ENCODE measurements at regions not wholly inside any gene's neighbourhood (a gene's known extent, or its start where the extent isn't known, plus 50 kb on each side); places are given as distances from the start of the nearest gene placed in this dataset.

DNA sequence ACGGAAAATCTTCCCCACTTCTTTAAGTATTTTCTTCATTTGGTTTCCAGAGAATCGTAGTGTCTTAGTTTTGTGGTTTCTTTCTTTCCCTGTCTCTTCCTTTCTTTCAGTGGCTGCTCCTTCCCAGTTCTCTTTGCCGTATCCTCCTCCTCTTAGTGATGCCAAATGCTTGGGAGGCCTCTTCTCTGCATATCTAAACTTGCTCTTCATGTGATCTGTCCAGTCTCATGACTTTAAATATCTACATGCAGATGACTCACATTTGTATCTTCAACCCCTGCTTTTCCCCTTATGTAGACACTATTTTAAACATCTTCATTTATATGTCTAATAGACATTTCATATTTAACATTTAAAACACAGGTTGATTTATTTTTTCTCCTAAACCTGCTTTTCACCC is 149.2 kb downstream of the PTCSC3 start:
- TF ChIP-seq POLR2A (IDR thresholded peaks at IDR 0.05) (no peak), POLR2AphosphoS5 (IDR thresholded peaks at IDR 0.05) (no peak)
- TF ChIP-seq, protein P1, sequence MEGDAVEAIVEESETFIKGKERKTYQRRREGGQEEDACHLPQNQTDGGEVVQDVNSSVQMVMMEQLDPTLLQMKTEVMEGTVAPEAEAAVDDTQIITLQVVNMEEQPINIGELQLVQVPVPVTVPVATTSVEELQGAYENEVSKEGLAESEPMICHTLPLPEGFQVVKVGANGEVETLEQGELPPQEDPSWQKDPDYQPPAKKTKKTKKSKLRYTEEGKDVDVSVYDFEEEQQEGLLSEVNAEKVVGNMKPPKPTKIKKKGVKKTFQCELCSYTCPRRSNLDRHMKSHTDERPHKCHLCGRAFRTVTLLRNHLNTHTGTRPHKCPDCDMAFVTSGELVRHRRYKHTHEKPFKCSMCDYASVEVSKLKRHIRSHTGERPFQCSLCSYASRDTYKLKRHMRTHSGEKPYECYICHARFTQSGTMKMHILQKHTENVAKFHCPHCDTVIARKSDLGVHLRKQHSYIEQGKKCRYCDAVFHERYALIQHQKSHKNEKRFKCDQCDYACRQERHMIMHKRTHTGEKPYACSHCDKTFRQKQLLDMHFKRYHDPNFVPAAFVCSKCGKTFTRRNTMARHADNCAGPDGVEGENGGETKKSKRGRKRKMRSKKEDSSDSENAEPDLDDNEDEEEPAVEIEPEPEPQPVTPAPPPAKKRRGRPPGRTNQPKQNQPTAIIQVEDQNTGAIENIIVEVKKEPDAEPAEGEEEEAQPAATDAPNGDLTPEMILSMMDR (IDR thresholded peaks at IDR 0.05): no peak
- intact Hi-C loops (cut with DNase I; ENCODE audit: low total_unique reads): no loop called here
- H3K4me1 ChIP-seq: no peaks in the 10 kb centered on the region
- H3K36me3 ChIP-seq: no peaks in the 10 kb centered on the region
- H3K4me3 ChIP-seq: no peak overlapping the region
- H3K27me3 ChIP-seq: no peaks in the 10 kb centered on the region
- no peak overlapping the region for H3K27ac ChIP-seq
- no peaks in the 10 kb centered on the region for H3K9me3 ChIP-seq
- no peak for DNase-seq (ENCODE audit: low spot score in 2 of 2)

DNA sequence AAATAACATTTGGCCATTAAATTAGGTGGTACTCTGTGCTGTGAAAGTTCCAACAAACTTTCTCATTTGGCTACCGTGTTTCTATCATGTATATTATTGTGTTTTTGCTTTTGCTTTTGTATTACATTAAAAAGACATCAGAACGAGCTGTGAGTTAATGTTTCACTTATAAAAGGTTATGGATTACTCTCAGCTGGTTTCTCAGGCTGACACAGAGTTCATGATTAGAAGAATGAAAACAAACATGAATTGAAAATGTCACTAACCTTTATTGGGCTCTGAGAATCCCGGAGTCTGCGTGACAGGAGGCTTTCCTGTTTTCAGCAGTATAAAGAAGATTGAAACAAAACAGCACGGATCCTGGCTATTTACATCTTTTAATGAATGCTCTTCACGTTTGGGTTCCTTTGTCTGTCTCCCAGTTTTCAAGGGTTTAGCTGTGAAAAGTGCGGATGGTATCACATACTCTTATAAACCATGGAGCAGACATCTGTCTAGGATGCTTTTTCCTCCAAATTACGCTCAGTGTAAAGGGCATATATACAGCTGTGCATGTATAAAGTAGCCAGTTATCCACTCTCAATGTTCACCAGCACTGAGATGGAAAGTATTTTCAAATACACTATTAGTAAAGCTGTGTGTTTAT is 153.6 kb downstream of the PTCSC3 start:
- DNase-seq (ENCODE audit: low spot score in 2 of 2): no peak
- Histone ChIP-seq H3K27me3 (no peaks in the 10 kb centered on the region), H3K9me3 (no peaks in the 10 kb centered on the region), H3K4me1 (no peaks in the 10 kb centered on the region), H3K4me3 (no peak overlapping the region), H3K36me3 (no peaks in the 10 kb centered on the region), H3K27ac (no peak overlapping the region)
- no peak for TF ChIP-seq POLR2A (IDR thresholded peaks at IDR 0.05)
- TF ChIP-seq, protein P1 (IDR thresholded peaks at IDR 0.05): no peak
- no peak for TF ChIP-seq POLR2AphosphoS5 (IDR thresholded peaks at IDR 0.05)
- intact Hi-C loops (cut with DNase I; ENCODE audit: low total_unique reads): no loop called here

DNA sequence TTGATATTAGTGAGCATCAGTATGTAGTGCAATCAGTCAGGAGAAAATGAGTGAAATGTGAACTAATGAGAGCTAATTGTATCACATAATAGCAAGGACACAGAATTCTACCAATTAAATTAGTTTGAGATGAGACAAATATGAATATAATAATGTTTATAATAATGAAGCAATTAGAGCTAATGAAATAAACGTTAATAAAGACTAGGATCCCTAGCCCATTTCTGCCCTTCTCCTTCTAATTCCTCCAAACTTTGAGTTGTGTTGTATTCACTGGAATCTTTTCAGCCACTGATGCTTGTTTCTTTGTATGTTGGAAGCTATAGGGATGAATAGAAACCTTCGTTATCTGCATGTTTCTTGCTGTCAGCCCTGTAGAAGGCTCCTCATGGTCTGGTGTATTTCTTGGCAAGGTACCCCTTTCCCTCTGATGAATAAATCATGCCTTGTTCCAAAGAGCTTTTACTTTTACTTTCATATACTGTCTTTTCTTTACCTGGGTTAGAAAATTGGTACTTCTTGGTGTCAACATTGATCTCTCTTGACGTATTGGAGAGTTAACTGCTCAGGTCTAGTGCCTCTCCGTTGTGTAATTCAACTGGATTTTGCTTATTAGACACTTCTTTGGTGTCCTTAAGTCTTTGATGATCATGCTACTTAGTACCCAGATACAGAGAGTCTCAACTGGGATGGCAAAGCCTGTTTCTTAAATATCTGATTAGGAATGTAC is 154.8 kb downstream of the PTCSC3 start:
- DNase-seq (ENCODE audit: low spot score in 2 of 2): no peak
- intact Hi-C loops (cut with DNase I; ENCODE audit: low total_unique reads): no loop called here
- Histone ChIP-seq H3K4me1 (no peaks in the 10 kb centered on the region), H3K36me3 (no peaks in the 10 kb centered on the region), H3K27ac (no peak overlapping the region), H3K4me3 (no peak overlapping the region), H3K9me3 (no peaks in the 10 kb centered on the region), H3K27me3 (no peaks in the 10 kb centered on the region)
- no peak for TF ChIP-seq POLR2AphosphoS5 (IDR thresholded peaks at IDR 0.05)
- TF ChIP-seq, protein P1 (IDR thresholded peaks at IDR 0.05): no peak
- no peak for TF ChIP-seq POLR2A (IDR thresholded peaks at IDR 0.05)

DNA sequence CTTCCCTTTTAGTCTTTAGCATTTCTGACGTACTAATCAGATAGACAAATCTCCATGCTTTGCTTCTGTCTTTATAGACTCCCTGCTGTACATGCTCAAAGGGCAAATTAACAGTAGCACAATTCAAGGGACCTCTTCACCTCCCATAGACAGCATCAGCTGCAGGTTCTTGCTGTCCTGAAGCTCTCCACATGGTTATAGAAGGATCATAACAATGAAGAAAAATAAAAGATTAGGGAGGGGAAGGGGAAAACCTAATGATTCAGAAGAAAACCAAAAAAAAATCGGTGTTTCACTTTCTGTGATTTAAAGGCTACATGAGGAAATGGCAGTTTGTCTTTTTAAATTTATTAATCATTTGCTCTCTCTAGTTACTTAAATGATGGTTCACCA is 155.5 kb downstream of the PTCSC3 start:
- DNase-seq (ENCODE audit: low spot score in 2 of 2): no peak
- intact Hi-C loops (cut with DNase I; ENCODE audit: low total_unique reads): no loop called here
- Histone ChIP-seq H3K36me3 (no peaks in the 10 kb centered on the region), H3K4me1 (no peaks in the 10 kb centered on the region), H3K9me3 (no peaks in the 10 kb centered on the region), H3K4me3 (no peak overlapping the region), H3K27me3 (no peaks in the 10 kb centered on the region), H3K27ac (no peak overlapping the region)
- TF ChIP-seq POLR2AphosphoS5 (IDR thresholded peaks at IDR 0.05) (no peak), POLR2A (IDR thresholded peaks at IDR 0.05) (no peak)
- TF ChIP-seq, protein P1 (IDR thresholded peaks at IDR 0.05): no peak

Data from breast epithelium (tissue), 4 donors.